ENCODE measurements at regions not wholly inside any gene's neighbourhood (a gene's known extent, or its start where the extent isn't known, plus 50 kb on each side); places are given as distances from the start of the nearest gene placed in this dataset.
A peak's percentile ranks its signal among the peaks of the same experiment; 100 is the strongest.
"Not testable (repeated sequence)": the region's sequence is repeated elsewhere in the genome, so short reads cannot be mapped to it uniquely, and the experiment has no call there.

DNA sequence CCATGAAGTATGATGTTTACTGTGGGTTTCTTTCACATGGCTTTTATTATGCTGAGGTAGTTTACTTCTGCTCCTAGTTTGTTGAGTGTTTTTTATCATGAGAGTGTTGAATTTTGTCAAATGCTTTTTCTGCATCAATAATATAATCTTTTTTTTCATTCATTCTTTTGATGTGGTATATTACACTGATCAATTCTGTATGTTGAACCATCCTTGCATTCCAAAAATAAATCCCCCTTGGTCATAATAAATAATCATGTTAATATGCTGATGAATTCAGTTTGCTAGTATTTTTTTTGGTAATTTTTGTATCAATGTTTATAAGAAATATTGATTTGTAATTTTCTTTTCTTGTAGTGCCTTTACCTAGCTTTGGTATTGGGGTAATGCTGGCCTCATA lies 97.9 kb upstream of the ZNF648 start:
- no peak for DNase-seq (ENCODE audit: low spot score)

DNA sequence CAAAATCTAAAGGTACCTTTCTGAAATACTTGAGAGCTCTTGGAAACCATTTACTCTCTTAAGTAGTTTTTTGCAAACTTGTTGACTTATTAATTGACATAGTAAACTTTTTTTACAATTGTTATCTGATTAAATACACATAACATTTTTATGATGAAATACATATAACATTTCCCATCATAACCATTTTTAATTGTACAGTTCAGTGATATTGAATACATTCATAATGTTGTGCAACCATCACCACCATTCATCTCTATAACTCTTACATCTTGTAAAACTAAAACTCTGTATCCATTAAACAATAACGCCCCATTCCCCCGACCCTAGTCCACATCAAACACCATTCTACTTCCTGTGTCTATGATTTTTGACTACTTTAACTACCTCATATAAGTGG lies 95.7 kb upstream of the ZNF648 start:
- DNase-seq (ENCODE audit: low spot score), result no peak

- not testable (repeated sequence) for DNase-seq (ENCODE audit: low spot score)
These were observed 92.9 kb upstream of the ZNF648 start for GRCh38 chr1:182154425-182154824.

DNA sequence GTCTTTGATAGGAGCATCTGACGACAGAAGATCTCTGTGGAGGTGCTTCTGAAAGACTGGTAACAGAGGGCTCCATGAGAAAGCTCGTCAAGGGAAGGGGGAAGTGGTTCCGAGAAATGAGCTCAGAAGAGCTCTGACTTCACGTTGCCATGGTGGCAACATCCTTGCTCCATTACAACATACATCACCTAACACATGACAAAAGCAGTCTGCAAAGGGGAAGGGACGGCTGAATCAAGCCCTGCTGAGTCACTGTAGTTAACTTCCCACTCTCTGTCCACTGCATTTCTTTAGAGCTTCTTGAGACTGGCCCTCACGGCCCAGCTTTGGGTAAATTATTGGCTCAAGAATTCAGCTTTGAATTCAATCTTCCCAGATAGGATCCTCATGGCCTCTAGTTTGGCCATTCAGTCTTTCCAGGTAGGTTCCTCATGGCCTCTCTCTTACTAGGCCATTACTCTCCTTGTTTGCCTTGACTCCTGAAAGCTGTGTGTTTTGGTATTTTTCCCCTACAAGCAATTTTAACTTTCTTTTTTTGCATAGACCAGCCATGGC lies 88.0 kb upstream of the ZNF648 start:
- DNase-seq (ENCODE audit: low spot score), result no peak

DNA sequence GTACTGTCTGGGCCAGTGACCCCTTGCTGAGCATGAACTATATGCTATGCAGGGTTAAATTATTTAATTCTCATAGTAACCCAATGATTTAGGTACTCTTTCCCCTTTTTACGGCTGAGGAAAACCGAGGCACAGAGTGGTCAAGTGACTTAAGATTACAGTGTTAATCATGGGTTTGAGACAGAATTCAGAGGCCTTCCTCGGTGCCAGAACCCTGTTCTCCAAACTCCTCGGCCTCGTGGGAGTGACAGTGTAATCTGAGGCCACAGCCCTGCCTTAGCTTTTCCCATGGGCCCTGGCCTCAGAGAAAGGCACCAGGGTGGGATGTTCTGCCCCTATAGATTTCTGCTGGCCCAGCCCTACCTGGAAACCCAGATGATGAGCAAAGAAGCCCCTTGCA lies 86.4 kb upstream of the ZNF648 start:
- DNase-seq (ENCODE audit: low spot score), result no peak

DNA sequence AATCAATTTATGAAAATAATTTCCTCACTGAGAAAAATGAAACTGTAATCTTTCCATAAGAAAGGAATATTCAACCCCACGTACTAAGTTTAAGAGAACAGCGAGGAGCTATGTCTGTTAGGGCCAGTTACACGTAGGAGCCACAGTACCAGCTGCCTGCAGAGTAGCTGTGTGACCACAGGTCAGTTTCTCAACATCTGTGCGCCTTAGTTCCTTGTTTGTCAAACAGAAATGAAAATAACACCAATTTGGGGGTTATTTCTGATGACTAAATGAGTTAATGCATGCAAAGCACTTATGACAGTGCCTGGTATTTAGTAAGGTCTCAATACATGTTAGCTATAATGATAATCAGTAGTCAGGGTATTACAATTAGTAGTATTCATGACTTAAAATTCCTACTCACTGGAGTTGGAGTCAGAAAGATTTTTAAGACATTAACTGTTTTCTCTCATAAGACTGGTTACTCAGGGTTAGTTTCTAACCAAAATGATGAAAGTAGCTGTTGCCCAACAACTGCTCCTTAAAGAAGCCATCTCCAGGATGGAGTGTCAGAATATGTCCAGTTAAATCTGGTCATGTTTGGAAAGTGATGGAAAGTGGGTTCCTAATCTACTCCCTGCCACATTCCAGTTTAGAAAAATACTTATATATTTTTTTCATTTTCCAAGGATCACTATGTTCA lies 85.8 kb upstream of the ZNF648 start:
- DNase-seq (ENCODE audit: low spot score), result no peak

DNA sequence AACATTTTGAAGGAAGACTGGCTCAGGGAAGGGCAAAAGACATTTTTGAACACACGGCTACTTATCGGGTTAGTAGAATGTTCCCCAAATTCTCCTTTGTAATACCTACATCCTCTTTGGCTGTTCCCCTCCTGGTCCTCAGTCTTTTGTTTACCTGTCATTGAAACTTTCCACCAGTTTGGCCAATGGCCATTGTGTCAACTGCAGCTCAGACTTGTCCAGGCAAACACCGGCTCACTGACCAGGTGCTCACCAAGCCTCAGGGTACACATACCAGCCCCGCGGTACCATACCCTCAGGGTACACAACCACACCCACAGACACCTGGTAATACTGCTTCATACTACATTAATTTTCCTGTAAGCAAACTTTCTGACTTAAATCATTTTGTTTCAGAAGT lies 84.8 kb upstream of the ZNF648 start:
- no peak for DNase-seq (ENCODE audit: low spot score)

DNA sequence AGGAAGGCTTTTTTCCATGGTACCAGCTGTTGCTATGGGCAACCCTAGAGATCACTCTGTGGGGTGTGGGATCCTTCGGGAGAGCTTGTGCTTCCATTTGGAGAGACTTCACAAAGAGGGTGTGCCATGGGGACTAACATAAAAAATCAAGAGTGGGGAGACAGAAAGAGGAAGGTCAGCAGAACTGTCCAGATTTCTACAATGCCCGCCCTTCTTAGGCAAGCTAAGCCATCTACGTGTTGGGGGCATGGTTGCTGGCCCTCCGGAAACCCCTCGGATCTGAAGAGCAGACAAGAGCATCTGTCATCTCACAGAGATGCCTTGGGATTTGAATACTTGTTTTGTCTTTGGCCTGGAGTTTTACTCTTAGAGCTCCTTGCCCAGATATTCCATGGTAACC lies 83.9 kb upstream of the ZNF648 start:
- no peak for DNase-seq (ENCODE audit: low spot score)

- no peak for DNase-seq (ENCODE audit: low spot score)
These were observed 83.1 kb upstream of the ZNF648 start for GRCh38 chr1:182144646-182145030.

DNA sequence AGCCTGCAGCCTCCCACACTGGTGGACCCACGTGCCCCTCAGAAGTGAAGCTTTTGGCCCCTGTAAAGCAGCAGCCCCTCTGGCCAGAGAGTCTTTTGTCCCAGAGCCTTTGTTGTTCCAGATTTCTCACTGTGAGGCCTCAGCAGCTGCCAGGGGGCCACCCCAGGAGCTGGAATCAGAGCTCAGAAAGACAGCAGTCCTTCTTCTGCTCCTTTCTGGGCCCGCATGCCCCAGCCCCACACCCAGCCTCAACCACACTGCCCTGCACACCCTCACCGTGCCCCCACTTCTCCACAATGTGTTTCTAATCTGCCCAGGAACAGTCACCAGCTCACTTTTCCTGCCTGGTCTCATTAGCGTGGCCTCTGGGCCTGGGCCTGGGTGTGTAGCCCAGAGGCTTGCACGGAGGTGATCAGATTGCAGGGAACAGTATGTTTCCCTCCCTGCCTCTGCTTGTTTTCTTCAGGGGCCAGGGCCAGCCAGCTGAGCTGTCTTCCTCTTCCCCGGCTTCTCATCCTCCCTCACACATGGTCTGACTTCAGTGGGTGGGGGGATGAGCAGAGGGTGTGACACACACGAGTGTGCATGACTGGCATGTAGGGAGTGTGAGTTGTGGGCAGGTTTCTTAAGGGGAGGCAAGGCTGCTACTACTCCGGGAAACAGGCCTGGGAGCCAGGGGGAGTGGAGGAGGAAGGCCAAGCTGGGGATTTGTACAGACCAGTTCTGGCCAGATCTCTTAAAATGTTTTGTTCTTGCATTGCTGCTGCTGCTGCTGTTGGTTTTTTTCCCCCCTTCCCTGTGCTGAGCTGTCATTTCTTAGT lies 82.5 kb upstream of the ZNF648 start:
- no peak for DNase-seq (ENCODE audit: low spot score)

GRCh38 chr1:182143154-182143657 lies 81.7 kb upstream of the ZNF648 start:
- DNase-seq (ENCODE audit: low spot score), result peak; percentile 69

DNA sequence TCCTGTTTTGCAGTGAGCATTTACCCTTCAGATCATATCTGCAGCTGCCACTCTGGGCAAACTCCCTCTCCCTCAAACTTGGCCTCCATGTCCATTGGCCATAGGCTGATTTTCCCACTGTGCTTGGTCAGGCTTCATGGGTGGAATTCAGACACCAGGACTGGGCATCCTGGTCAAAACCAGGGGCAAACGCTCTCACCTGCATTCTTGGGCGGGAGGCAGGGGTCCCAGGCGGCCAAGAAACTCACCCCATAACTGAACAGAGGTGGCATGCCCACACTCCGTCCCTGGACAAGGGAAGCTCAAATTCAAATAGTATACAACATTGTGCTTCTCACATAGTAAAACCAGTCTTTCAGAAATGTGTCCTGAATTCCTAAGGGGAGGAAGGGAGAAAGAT lies 81.1 kb upstream of the ZNF648 start:
- no peak for DNase-seq (ENCODE audit: low spot score)

GRCh38 chr1:182141040-182141439 lies 79.5 kb upstream of the ZNF648 start:
- DNase-seq (ENCODE audit: low spot score), result no peak

DNA sequence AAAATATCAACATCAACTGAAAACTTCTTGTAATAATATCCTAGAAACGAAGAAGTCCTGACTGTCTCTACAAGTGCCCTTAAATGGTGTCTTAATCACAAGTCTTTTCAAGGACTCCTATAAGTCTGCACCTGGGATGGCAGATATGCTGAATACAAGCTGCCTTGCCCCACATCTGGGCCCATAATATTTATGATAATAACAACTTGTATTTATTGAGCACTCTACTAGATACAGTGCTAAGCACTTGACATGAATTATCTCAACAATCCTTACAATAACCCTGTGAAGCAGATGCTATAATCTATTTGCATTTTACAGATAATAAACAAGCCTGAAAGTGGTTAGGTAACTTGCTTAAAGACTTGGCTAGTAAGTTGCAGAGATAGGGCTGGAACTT lies 78.0 kb upstream of the ZNF648 start:
- no peak for DNase-seq (ENCODE audit: low spot score)

- DNase-seq (ENCODE audit: low spot score), result no peak
These were observed 76.0 kb upstream of the ZNF648 start for GRCh38 chr1:182137546-182137945.

DNA sequence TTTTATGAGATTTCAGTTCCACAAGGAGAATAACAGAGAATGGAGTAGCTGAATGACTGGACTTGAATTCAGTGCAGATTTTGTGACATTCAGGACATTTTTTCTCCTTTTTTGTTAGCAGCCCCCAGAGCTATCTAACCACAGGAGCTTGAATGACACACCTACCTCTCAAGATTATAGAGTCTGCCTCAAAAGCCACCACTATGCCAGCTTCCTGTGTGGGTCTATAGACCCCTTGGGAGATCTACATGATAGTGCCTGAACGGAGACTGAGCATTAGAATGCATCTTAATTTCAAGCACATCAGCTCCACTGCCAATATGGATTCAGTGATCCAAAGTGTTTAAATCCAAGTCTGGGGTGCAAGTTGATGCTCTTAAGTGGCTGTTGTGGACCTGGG lies 74.4 kb upstream of the ZNF648 start:
- no peak for DNase-seq (ENCODE audit: low spot score)

GRCh38 chr1:182134257-182134656 lies 72.7 kb upstream of the ZNF648 start:
- DNase-seq (ENCODE audit: low spot score), result no peak

DNA sequence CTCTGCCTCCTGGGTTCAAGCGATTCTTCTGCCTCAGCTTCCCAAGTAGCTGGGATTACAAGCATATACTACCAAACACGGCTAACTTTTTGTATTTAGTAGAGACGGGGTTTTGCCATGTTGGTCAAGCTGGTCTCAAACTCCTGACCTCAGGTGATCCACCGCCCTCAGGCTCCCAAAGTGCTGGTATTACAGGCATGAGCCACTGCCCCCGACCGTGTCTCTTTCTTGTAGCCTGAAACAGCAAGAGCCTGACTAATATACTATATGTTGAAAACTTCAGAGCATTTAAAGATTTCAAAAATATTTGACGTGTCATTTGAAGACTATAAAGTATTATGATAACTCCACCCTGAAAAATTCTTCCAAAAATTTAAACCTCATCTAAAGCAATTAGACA lies 71.7 kb upstream of the ZNF648 start:
- DNase-seq (ENCODE audit: low spot score), result no peak

- no peak for DNase-seq (ENCODE audit: low spot score)
These were observed 67.9 kb upstream of the ZNF648 start for GRCh38 chr1:182129398-182129797.

DNA sequence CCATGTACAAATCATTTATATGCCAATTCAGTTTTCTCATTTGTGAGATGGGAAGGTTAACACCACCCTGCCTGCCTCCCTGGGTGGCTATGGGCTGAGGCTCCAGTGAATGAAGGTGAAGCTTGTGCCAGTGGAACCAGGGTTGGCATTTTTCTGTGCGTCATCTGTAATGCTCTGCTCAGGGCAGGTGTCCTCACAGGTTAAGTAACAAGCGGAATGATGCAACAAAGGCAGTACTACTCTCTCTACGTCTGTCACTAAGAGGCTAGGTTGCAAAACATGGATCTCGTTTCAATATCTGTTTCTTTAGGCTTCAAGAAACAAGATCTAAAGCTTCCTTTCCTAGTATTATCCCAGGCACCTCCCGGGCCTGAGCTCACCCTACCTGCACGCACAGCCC lies 67.0 kb upstream of the ZNF648 start:
- DNase-seq (ENCODE audit: low spot score), result no peak

DNA sequence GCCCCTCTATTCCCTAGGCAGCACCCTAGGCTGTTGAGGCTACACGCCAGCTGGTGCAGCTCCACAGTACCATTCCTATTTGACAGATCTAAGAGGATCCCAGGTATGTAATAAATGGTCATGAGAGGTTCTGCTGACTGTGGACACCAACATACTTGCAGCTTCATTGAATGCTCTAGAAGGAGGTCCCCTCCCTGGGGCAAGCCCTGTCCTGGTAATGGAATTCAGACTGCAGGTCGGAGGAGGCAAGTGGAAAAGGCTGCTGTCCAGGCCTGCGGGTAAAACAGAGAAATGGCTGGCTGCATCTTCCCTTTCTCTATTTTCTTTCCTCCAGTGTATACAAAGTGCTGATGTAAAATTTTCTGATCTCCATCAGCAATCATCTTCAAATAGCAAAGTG lies 66.1 kb upstream of the ZNF648 start:
- no peak for DNase-seq (ENCODE audit: low spot score)

GRCh38 chr1:182126272-182126800 lies 64.8 kb upstream of the ZNF648 start:
- no peak for DNase-seq (ENCODE audit: low spot score)

DNA sequence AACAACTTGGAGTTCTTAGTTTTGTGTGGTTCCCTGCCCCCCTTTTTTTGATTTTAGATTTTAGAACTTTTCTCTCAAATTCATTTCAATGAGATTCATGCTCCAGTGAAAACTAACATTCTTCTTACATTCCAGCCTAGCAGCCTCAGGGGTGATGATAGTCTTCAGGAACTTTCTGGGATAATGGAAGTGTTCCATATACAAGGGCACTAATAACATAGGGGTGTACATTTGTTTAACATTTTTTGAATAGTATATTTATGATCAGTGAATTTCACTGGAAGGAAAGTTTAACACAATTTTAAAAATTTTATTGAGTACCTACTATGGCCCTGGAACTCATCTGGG lies 61.4 kb upstream of the ZNF648 start:
- DNase-seq (ENCODE audit: low spot score), result no peak

All from hepatic stellate cell (primary cell).